ENCODE measurements at regions not wholly inside any gene's neighbourhood (a gene's known extent, or its start where the extent isn't known, plus 50 kb on each side); places are given as distances from the start of the nearest gene placed in this dataset.

DNA sequence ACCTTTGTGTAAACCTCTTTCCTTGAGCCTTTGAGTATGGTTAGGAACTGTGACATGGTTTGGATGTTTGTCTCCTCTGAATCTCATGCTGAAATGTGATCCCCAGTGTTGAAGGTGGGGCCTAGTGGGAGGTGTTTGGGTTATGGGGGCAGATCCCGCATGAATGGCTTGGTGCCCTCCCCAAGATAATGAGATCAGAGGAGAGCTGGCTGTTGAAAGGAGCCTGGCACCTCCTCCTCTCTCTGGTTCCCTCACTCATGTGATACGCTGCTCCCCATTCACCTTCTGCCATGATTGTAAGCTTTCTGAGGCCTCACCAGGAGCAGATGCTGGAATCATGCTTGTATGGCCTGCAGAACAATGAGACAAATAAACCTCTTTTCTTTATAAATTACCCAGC, 1110.2 kb downstream of the CDH11 start:
- TF ChIP-seq, protein P1, sequence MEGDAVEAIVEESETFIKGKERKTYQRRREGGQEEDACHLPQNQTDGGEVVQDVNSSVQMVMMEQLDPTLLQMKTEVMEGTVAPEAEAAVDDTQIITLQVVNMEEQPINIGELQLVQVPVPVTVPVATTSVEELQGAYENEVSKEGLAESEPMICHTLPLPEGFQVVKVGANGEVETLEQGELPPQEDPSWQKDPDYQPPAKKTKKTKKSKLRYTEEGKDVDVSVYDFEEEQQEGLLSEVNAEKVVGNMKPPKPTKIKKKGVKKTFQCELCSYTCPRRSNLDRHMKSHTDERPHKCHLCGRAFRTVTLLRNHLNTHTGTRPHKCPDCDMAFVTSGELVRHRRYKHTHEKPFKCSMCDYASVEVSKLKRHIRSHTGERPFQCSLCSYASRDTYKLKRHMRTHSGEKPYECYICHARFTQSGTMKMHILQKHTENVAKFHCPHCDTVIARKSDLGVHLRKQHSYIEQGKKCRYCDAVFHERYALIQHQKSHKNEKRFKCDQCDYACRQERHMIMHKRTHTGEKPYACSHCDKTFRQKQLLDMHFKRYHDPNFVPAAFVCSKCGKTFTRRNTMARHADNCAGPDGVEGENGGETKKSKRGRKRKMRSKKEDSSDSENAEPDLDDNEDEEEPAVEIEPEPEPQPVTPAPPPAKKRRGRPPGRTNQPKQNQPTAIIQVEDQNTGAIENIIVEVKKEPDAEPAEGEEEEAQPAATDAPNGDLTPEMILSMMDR (IDR thresholded peaks at IDR 0.05), result no peak
- TF ChIP-seq POLR2A (IDR thresholded peaks at IDR 0.05), result no peak

All from testis (tissue), 2 donors.